Psoas muscle (tissue), 7 donors: ENCODE measurements at regions not wholly inside any gene's neighbourhood (a gene's known extent, or its start where the extent isn't known, plus 50 kb on each side); places are given as distances from the start of the nearest gene placed in this dataset.

Experiments
- ATAC-seq, 4 donors: fragments of 200-7000 bp; cut with Tn5 transposase; one replicate each; pipeline ENCODE4 v1.9.1; 2020; ENCODE audit warnings: moderate library complexity in 3 of 4, mild to moderate bottlenecking in 2 of 4
- DNase-seq, 2 donors: peaks; one replicate each; pipeline ENCODE4 v3.0.0-alpha.2; 2020
- H3K27ac ChIP-seq: fragments of 200-600 bp; one replicate; pipeline ENCODE4 v1.8.0; 2022
- H3K27me3 ChIP-seq, 3 donors: fragments of 200-600 bp in 1 of 3; one replicate each; pipeline versions ENCODE4 v1.6.1 to v1.8.0; 2013 to 2022; ENCODE audit warnings: low read length in 2 of 3, mild to moderate bottlenecking in 2 of 3, moderate library complexity in 1 of 3; ENCODE audit not compliant: insufficient read depth in 3 of 3
- H3K36me3 ChIP-seq, 2 donors: fragments of 200-600 bp in 1 of 2; one replicate each; pipeline versions ENCODE4 v1.6.1 to v1.8.0; 2013 to 2022; ENCODE audit warnings: low read depth in 1 of 2, mild to moderate bottlenecking in 1 of 2, moderate library complexity in 1 of 2; ENCODE audit not compliant: insufficient read depth in 1 of 2
- H3K4me1 ChIP-seq: fragments of 200-600 bp; one replicate; pipeline ENCODE4 v1.8.0; 2022
- H3K4me3 ChIP-seq: fragments of 200-600 bp; one replicate; pipeline ENCODE4 v1.8.0; 2022; ENCODE audit warnings: mild to moderate bottlenecking
- H3K9me3 ChIP-seq: fragments of 200-600 bp; one replicate; pipeline ENCODE4 v1.8.0; 2022
- CTCF ChIP-seq: fragments of 200-600 bp; IDR thresholded peaks from one replicate; pipeline ENCODE4 v1.8.0; 2022; ENCODE audit warnings: antibody characterized with exemption
- WGBS, 3 donors: extraction: QIAGEN DNeasy Blood & Tissue Kit; methylation state at CpG; one replicate each; pipeline versions ENCODE4 v1.1.6 to v1.1.7; 2013; 5-methylcytosine and 5-hydroxymethylcytosine counted together
- intact Hi-C, 2 donors: fragments of 100-400 bp; cut with DNase I; formaldehyde crosslinking; loops; one replicate each; pipeline versions ENCODE4 v1.11.0 to v1.14.2; 2022
- donor health status: healthy with polysubstance abuse.
- donor health status: DM: no; HTN: no; CAD: no; lungs with moderate emphysema.
- donor health status: Bipolar disorder and iron deficiency.
- donor health status: healthy.
- donor health status: DM: yes; HTN: yes; CAD: no.
- donor health status: DM: no; HTN: no; CAD: no.
- donor health status: DM: yes; HTN: yes; CAD: no.

GRCh38 chr1:193471981-193472380 lies 285.6 kb upstream of the B3GALT2 start:
- ATAC-seq: no peak

DNA sequence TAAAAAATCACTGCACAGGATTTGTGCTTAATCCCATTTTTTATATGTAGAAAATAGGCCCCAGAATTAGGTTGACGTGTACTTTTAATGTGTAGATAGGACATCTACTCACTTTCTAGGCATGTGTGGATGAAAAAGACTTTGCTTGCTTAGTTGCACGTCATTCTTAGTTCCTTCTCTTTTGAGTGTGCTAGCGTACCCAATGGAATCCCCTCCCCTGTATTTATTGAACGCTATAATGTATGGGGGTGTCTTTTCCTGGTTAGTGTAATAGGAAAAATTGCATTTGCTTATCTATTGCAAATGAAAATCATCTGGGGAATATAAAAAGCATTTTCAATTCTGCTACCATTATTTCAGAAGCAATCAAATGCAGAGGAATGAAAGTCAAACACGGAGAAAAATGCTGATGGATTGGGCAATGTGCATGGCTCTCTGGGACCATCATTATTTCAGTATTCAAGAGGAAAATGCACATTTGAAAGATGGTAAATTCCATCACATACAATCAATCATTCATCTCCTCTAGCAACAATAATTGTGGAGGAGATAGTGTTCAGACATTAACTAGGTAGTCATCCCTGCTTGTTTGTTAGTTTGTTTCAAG lies 277.0 kb upstream of the B3GALT2 start:
- intact Hi-C loops: no loop called here
- TF ChIP-seq CTCF: no peak
- Histone ChIP-seq H3K27ac (no peak overlapping the region), H3K27me3 (no peaks in the 10 kb centered on the region), H3K36me3 (no peaks in the 10 kb centered on the region), H3K4me3 (no peak overlapping the region), H3K9me3 (no peaks in the 10 kb centered on the region), H3K4me1 (no peaks in the 10 kb centered on the region)
- ATAC-seq (no peak), DNase-seq (no peak)
- 80 to 84% (median 81%) methylated on average over 5 of the region's 5 CpGs for WGBS, 3 donors

More at GRCh38 chr1:193471981-193472380, 285.6 kb upstream of the B3GALT2 start:
- no peak for TF ChIP-seq CTCF
- no peak overlapping the region for H3K4me3 ChIP-seq
- H3K36me3 ChIP-seq: no peaks in the 10 kb centered on the region
- H3K9me3 ChIP-seq: no peaks in the 10 kb centered on the region
- no peaks in the 10 kb centered on the region for H3K4me1 ChIP-seq
- intact Hi-C loops: no loop called here
- no peak for DNase-seq
- 65 to 73% (median 71%) methylated on average over 2 of the region's 2 CpGs for WGBS, 3 donors
- no peaks in the 10 kb centered on the region for H3K27me3 ChIP-seq
- H3K27ac ChIP-seq: no peak overlapping the region

DNA sequence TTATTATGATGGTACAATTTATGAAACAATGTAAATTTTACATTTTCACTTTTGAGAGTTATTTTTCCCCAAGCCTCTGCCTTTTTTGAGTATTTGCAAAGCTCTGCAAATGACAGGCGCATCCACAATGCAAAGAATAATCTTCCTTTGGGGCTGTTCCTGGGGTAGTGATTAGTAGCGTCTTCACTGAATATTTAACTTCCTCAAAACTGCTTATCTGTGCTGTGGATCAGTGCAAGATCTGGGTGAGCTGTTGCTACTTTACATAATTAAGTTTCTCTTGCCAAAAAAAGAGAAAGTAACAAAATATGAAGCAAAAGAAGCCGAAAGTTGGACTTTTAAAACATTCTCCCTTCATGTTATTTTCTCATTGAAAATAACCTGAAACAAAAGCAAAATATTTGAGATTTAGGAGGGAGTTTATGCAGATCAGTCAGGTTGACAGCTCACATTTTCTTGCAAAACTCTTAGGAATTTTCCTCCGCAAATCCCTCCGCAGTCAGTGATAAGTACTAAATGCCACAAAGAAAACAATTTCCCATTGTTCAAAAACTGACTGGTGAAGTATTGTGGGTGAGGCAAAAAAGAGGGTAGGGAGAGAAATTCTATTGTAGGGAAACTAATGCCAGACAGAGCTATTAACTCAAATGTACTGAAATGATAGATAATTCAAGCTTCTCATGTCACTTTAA lies 276.4 kb upstream of the B3GALT2 start:
- Histone ChIP-seq H3K9me3 (no peaks in the 10 kb centered on the region), H3K27me3 (no peaks in the 10 kb centered on the region), H3K36me3 (no peaks in the 10 kb centered on the region), H3K27ac (no peak overlapping the region), H3K4me1 (no peaks in the 10 kb centered on the region), H3K4me3 (no peak overlapping the region)
- ATAC-seq (no peak), DNase-seq (no peak)
- 43 to 53% (median 44%) methylated on average over 5 of the region's 5 CpGs for WGBS, 3 donors
- intact Hi-C loops: no loop called here
- TF ChIP-seq CTCF: no peak

- no peaks in the 10 kb centered on the region for H3K9me3 ChIP-seq
- H3K4me1 ChIP-seq: no peaks in the 10 kb centered on the region
- no peak overlapping the region for H3K27ac ChIP-seq
- no peak for DNase-seq
- no peak overlapping the region for H3K4me3 ChIP-seq
- WGBS, 3 donors: 91 to 94% (median 92%) methylated on average over 5 of the region's 5 CpGs
- TF ChIP-seq CTCF: no peak
- intact Hi-C loops: no loop called here
- H3K27me3 ChIP-seq: no peaks in the 10 kb centered on the region
- no peak for ATAC-seq
- no peaks in the 10 kb centered on the region for H3K36me3 ChIP-seq
Observed at GRCh38 chr1:193458628-193459027, 272.2 kb upstream of the B3GALT2 start.
